HEK293 (cell line): ENCODE measurements at regions not wholly inside any gene's neighbourhood (a gene's known extent, or its start where the extent isn't known, plus 50 kb on each side); places are given as distances from the start of the nearest gene placed in this dataset.

Experiments
- CTCF ChIA-PET: fragments of 350-600 bp; formaldehyde crosslinking; extraction: SDS; loops from one replicate; lab custom pipeline; 2021; ENCODE audit warnings: antibody characterized with exemption; lab: Yijun Ruan, JAX
- POLR2A ChIA-PET: fragments of 300-600 bp; formaldehyde crosslinking; extraction: SDS; loops from one replicate; lab custom pipeline; 2020; ENCODE audit warnings: antibody characterized with exemption, inconsistent platforms; lab: Yijun Ruan, JAX
- H3K27ac ChIP-seq: fragments of 200-500 bp; sonication (Bioruptor generic); 2 replicates; pipeline ENCODE4 v1.5.1; 2014; ENCODE audit warnings: low read depth, low read length, control low read depth, inconsistent platforms; ENCODE audit errors: extremely low read depth
- H3K36me3 ChIP-seq, 2 experiments: fragments of 200-500 bp in 1 of 2; sonication (Bioruptor generic) in 1 of 2; 1 replicate in 1 of 2; 2 replicates in 1 of 2; pipeline ENCODE4 v1.5.1; 2014 to 2017; ENCODE audit warnings: inconsistent platforms in 2 of 2, low read length in 2 of 2; ENCODE audit not compliant: control insufficient read depth in 2 of 2, insufficient read depth in 1 of 2
- H3K4me1 ChIP-seq: fragments of 200-500 bp; sonication (Bioruptor generic); 2 replicates; pipeline ENCODE4 v1.5.1; 2014; ENCODE audit warnings: mild to moderate bottlenecking, low read length, inconsistent platforms; ENCODE audit not compliant: control insufficient read depth, insufficient read depth
- H3K4me3 ChIP-seq: 2 replicates; pipeline ENCODE4 v1.5.1; 2011; ENCODE audit warnings: low read depth, mild to moderate bottlenecking, control low read depth, low read length, moderate library complexity
- H3K9me3 ChIP-seq: fragments of 200-500 bp; sonication (Bioruptor generic); 2 replicates; pipeline ENCODE4 v1.5.1; 2014; ENCODE audit warnings: low read depth, low read length, inconsistent platforms; ENCODE audit not compliant: control insufficient read depth, insufficient read depth
- BCL11B ChIP-seq: fragments of 450-650 bp; formaldehyde crosslinking; IDR thresholded peaks from 2 replicates; pipeline ENCODE4 v1.5.1; 2016; ENCODE audit warnings: low read depth, missing biosample characterization, missing genetic modification characterization
- HIC1 ChIP-seq: fragments of 450-650 bp; formaldehyde crosslinking; IDR thresholded peaks from 2 replicates; pipeline ENCODE4 v1.5.1; 2016; ENCODE audit warnings: missing biosample characterization, missing genetic modification characterization
- HOXA7 ChIP-seq: sonication (generic); formaldehyde crosslinking; IDR thresholded peaks from 2 replicates; pipeline ENCODE4 v1.8.1; 2022; ENCODE audit warnings: missing genetic modification reagents, borderline replicate concordance
- PRDM10 ChIP-seq: fragments of 450-650 bp; formaldehyde crosslinking; IDR thresholded peaks from 2 replicates; pipeline ENCODE4 v1.5.1; 2016; ENCODE audit warnings: missing biosample characterization, missing genetic modification characterization
- PRDM4 ChIP-seq: fragments of 450-650 bp; formaldehyde crosslinking; IDR thresholded peaks from 2 replicates; pipeline ENCODE4 v1.5.1; 2017; ENCODE audit warnings: missing biosample characterization, missing genetic modification characterization
- PRDM6 ChIP-seq: fragments of 450-650 bp; formaldehyde crosslinking; IDR thresholded peaks from 2 replicates; pipeline ENCODE4 v1.5.1; 2017; ENCODE audit warnings: missing biosample characterization, missing genetic modification characterization
- TRIM28 ChIP-seq: IDR thresholded peaks from 2 replicates; pipeline ENCODE4 v1.6.1; 2011; ENCODE audit warnings: low read length, control low read depth, borderline replicate concordance
- ZFP37 ChIP-seq: fragments of 450-650 bp; formaldehyde crosslinking; IDR thresholded peaks from 2 replicates; pipeline ENCODE4 v1.5.1; 2016; ENCODE audit warnings: missing biosample characterization, missing genetic modification characterization
- ZNF132 ChIP-seq: fragments of 450-650 bp; formaldehyde crosslinking; IDR thresholded peaks from 2 replicates; pipeline ENCODE4 v1.5.1; 2017; ENCODE audit warnings: missing biosample characterization, missing genetic modification characterization, borderline replicate concordance
- ZNF2 ChIP-seq: fragments of 450-650 bp; formaldehyde crosslinking; IDR thresholded peaks from 2 replicates; pipeline ENCODE4 v1.5.1; 2016; ENCODE audit warnings: missing biosample characterization, missing genetic modification characterization
- ZNF223 ChIP-seq: fragments of 450-650 bp; formaldehyde crosslinking; IDR thresholded peaks from 2 replicates; pipeline ENCODE4 v1.5.1; 2016; ENCODE audit warnings: missing biosample characterization, missing genetic modification characterization
- ZNF48 ChIP-seq: fragments of 450-650 bp; formaldehyde crosslinking; IDR thresholded peaks from 2 replicates; pipeline ENCODE4 v1.5.1; 2016; ENCODE audit warnings: missing biosample characterization, missing genetic modification characterization
- ZNF521 ChIP-seq: fragments of 450-650 bp; formaldehyde crosslinking; IDR thresholded peaks from 2 replicates; pipeline ENCODE4 v1.5.1; 2017; ENCODE audit warnings: missing biosample characterization, mild to moderate bottlenecking, missing genetic modification characterization
- ZNF555 ChIP-seq: fragments of 450-650 bp; formaldehyde crosslinking; conservative IDR thresholded peaks from 2 replicates; pipeline ENCODE4 v1.5.1; 2017; ENCODE audit warnings: missing biosample characterization, mild to moderate bottlenecking, missing genetic modification characterization, inconsistent platforms
- ZNF629 ChIP-seq: fragments of 450-650 bp; formaldehyde crosslinking; IDR thresholded peaks from 2 replicates; pipeline ENCODE4 v1.5.1; 2017; ENCODE audit warnings: missing biosample characterization, missing genetic modification characterization
- ZNF76 ChIP-seq: fragments of 450-650 bp; formaldehyde crosslinking; IDR thresholded peaks from 2 replicates; pipeline ENCODE4; 2016; ENCODE audit warnings: low read depth, missing biosample characterization, missing genetic modification characterization, borderline replicate concordance

GRCh38 chr4:179867300-179867878, 2375.8 kb upstream of the TENM3 start (continued):
- TF ChIP-seq HIC1 (tag by site-specific recombination) (no peak), ZNF629 (no peak), ZNF2 (tag by site-specific recombination) (peak; percentile 68; the same call in 1 of the 2 replicates), ZNF48 (tag by site-specific recombination) (no peak), PRDM4 (tag by site-specific recombination) (peak; percentile 75)

GRCh38 chr4:179871726-179872125, 2371.5 kb upstream of the TENM3 start:
- Histone ChIP-seq H3K36me3 (no peaks in the 10 kb centered on the region), H3K9me3 (no peaks in the 10 kb centered on the region), H3K27ac (no peak overlapping the region), H3K4me3 (no peak overlapping the region), H3K4me1 (no peaks in the 10 kb centered on the region)
- TF ChIP-seq ZNF76 (tag by site-specific recombination) (no peak), ZFP37 (no peak), ZNF223 (tag by site-specific recombination) (no peak), PRDM10 (tag by site-specific recombination) (no peak)
- CTCF ChIA-PET: interaction anchor here (0.7 kb wide), 1 partner anchor 63 kb away, joined by 3 read pairs; no protein-coding TSS in a partner anchor
- POLR2A ChIA-PET: no interaction called here

- Histone ChIP-seq H3K9me3 (no peaks in the 10 kb centered on the region), H3K27ac (no peak overlapping the region), H3K4me3 (no peak overlapping the region), H3K4me1 (no peaks in the 10 kb centered on the region), H3K36me3 (no peaks in the 10 kb centered on the region)
- ChIA-PET CTCF (interaction anchor here (0.8 kb wide), 1 partner anchor 24 kb away, joined by 4 read pairs; no protein-coding TSS in a partner anchor), POLR2A (no interaction called here)
- TF ChIP-seq ZNF132 (tag by site-specific recombination) (no peak), BCL11B (no peak), TRIM28 (no peak), PRDM6 (no peak), ZNF555 (tag by site-specific recombination) (no peak), ZNF521 (tag by site-specific recombination) (no peak), HOXA7 (CRISPR knock-in tag) (no peak)
Measured at GRCh38 chr4:179872755-179873154, 2370.4 kb upstream of the TENM3 start.
